ENCODE measurements at regions not wholly inside any gene's neighbourhood (a gene's known extent, or its start where the extent isn't known, plus 50 kb on each side); places are given as distances from the start of the nearest gene placed in this dataset.

GRCh38 chr3:72568083-72568482 lies 280.2 kb downstream of the SHQ1 start:
- no peak for DNase-seq (ENCODE audit: low read depth in 2 of 2)

- DNase-seq (ENCODE audit: low read depth in 2 of 2) = no peak
Observed at GRCh38 chr3:72567474-72567873, 280.8 kb downstream of the SHQ1 start.

GRCh38 chr3:72565593-72565992 lies 282.7 kb downstream of the SHQ1 start:
- DNase-seq (ENCODE audit: low read depth in 2 of 2) = no peak

GRCh38 chr3:72563690-72564370 lies 284.4 kb downstream of the SHQ1 start:
- no peak for DNase-seq (ENCODE audit: low read depth in 2 of 2)

- DNase-seq (ENCODE audit: low read depth in 2 of 2) = no peak
Observed at GRCh38 chr3:72560846-72561675, 287.2 kb downstream of the SHQ1 start.

GRCh38 chr3:72559385-72559784 lies 288.9 kb downstream of the SHQ1 start:
- DNase-seq (ENCODE audit: low read depth in 2 of 2) = no peak

GRCh38 chr3:72558001-72558400 lies 290.2 kb downstream of the SHQ1 start:
- no peak for DNase-seq (ENCODE audit: low read depth in 2 of 2)

GRCh38 chr3:72555714-72556113 lies 292.5 kb downstream of the SHQ1 start:
- DNase-seq (ENCODE audit: low read depth in 2 of 2) = no peak

- no peak for DNase-seq (ENCODE audit: low read depth in 2 of 2)
Observed at GRCh38 chr3:72554689-72555088, 293.6 kb downstream of the SHQ1 start.

- no peak for DNase-seq (ENCODE audit: low read depth in 2 of 2)
Observed at GRCh38 chr3:72553298-72553697, 294.9 kb downstream of the SHQ1 start.

- DNase-seq (ENCODE audit: low read depth in 2 of 2) = no peak
Observed at GRCh38 chr3:72550582-72551262, 297.5 kb downstream of the SHQ1 start.

GRCh38 chr3:72549761-72550581 lies 298.3 kb downstream of the SHQ1 start:
- no peak for DNase-seq (ENCODE audit: low read depth in 2 of 2)

- no peak for DNase-seq (ENCODE audit: low read depth in 2 of 2)
Observed at GRCh38 chr3:72548981-72549380, 299.3 kb downstream of the SHQ1 start.

- DNase-seq (ENCODE audit: low read depth in 2 of 2) = no peak
Observed at GRCh38 chr3:72548461-72548860, 299.8 kb downstream of the SHQ1 start.

- DNase-seq (ENCODE audit: low read depth in 2 of 2) = no peak
Observed at GRCh38 chr3:72547183-72547582, 301.1 kb downstream of the SHQ1 start.

- DNase-seq (ENCODE audit: low read depth in 2 of 2) = no peak
Observed at GRCh38 chr3:72544239-72544638, 304.0 kb downstream of the SHQ1 start.

GRCh38 chr3:72543246-72543645 lies 305.0 kb downstream of the SHQ1 start:
- DNase-seq (ENCODE audit: low read depth in 2 of 2) = no peak

- no peak for DNase-seq (ENCODE audit: low read depth in 2 of 2)
Observed at GRCh38 chr3:72542781-72543180, 305.5 kb downstream of the SHQ1 start.

- DNase-seq (ENCODE audit: low read depth in 2 of 2) = no peak
Observed at GRCh38 chr3:72539856-72540255, 308.4 kb downstream of the SHQ1 start.

- no peak for DNase-seq (ENCODE audit: low read depth in 2 of 2)
Observed at GRCh38 chr3:72538070-72538745, 310.0 kb downstream of the SHQ1 start.

- DNase-seq (ENCODE audit: low read depth in 2 of 2) = no peak
Observed at GRCh38 chr3:72537448-72537847, 310.8 kb downstream of the SHQ1 start.
